HG03064 (cell line): ENCODE measurements at regions not wholly inside any gene's neighbourhood (a gene's known extent, or its start where the extent isn't known, plus 50 kb on each side); places are given as distances from the start of the nearest gene placed in this dataset.
"Not testable (repeated sequence)": the region's sequence is repeated elsewhere in the genome, so short reads cannot be mapped to it uniquely, and the experiment has no call there.

Experiments used
- ATAC-seq: cut with Tn5 transposase; IDR thresholded peaks from one replicate; pipeline ENCODE4 v1.9.1; 2021; ENCODE audit warnings: low read depth; ENCODE audit not compliant: unreplicated experiment

- no peak for ATAC-seq
These were observed 209.8 kb upstream of the SEMA3D start for GRCh38 chr7:85396676-85397075.

- no peak for ATAC-seq
These were observed 205.9 kb upstream of the SEMA3D start for GRCh38 chr7:85392789-85393188.

DNA sequence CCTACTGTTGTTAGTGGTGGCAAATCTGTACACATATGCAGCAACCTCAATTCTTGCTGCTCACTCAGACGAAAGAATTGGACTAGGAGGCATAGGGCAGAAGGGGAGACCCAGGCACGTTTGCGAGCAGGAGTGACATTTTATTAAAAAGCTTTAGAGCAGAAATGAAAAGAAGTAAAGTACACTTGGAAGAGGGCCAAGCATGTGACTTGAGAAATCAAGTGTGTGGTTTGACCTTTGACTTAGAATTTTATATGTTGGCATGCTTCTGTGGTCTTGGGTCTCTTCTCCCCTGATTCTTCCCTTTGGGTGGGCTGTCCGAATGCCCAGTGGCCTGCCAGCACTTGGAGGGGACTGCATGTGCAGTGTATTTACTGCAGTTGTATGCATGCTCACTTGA is 205.5 kb upstream of the SEMA3D start:
- no peak for ATAC-seq

DNA sequence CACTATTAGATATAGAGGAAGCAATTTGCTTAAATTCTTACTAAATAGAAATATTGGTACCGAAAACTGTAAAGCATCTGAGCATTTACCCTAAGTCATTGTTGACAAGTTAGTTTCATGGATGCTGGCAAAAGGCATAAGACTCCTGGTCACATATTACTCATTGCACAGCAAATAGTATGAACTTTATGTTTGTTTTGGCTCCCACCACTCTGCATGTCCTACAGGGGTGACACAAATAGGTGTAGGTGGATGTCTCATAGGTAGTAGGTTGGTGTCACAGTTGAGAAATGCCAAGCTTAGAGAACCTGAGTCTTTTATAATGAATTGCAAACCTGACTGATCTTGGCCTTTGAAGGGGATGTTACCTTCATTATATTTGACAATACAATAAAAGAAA is 199.6 kb upstream of the SEMA3D start:
- ATAC-seq, result no peak

DNA sequence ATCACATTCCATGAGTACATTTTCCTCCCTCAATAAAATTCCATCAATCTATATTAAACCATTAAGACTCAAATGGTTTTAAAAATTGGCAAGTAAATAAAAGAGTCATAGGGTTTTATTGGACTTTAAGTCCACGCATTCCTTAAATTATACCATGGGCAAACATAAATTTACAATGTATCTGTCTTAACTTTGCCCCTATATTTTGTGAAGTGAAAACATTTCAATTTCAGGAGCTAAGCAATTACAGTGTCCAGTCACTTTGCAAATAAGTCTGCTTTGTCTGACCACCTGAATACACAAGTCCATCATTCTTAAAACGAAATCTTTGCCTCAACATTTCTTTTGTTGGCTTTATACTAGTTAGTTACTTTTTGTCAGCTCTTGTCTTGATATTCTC is 197.5 kb upstream of the SEMA3D start:
- ATAC-seq, result no peak

DNA sequence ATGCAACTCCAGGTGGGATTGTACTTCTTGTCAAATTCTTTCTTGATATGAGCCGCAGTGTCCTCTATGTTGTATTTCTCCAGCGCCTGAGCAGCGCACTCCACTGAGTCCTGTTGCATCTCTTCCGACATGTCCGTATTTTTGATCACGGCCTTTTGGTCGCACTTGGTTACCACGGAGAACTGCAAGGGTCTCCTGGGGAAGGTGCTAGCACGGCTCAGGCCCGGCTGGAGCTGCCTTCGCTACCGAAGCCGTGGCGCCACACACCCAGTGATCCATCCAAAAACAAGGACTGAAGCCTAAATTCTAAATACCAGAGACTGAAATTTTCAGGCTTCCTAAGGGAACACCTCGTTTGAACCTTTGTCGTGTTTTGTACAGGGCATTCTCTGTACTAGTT is 194.4 kb upstream of the SEMA3D start:
- ATAC-seq, result no peak

GRCh38 chr7:85376589-85376988 is 189.7 kb upstream of the SEMA3D start:
- ATAC-seq, result no peak

GRCh38 chr7:85356916-85357315 is 170.1 kb upstream of the SEMA3D start:
- no peak for ATAC-seq

DNA sequence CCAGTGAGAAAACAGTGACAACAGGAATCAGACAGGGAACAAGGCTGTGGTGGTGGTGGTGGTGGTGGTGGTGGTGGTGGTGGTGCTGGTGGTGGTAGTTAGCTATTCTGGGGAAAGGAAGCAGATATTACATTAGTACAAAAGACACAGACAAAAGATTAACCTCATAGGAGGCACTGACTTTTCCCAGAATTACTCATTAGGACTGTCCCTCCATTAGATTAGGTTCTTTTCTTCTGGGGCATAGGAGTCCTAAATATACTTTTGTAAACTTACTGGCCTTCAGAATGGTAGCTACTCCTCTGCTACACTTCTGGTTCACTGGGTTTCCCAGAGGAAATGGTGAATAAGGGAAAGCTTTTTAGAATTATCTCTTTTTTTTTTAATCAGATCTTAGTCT is 156.6 kb upstream of the SEMA3D start:
- ATAC-seq, result peak; percentile 53

- ATAC-seq, result no peak
These were observed 155.9 kb upstream of the SEMA3D start for GRCh38 chr7:85342781-85343180.

- ATAC-seq, result no peak
These were observed 155.1 kb upstream of the SEMA3D start for GRCh38 chr7:85341973-85342372.

GRCh38 chr7:85341121-85341520 is 154.3 kb upstream of the SEMA3D start:
- ATAC-seq, result no peak

- no peak for ATAC-seq
These were observed 149.2 kb upstream of the SEMA3D start for GRCh38 chr7:85336086-85336485.

GRCh38 chr7:85335113-85335512 is 148.3 kb upstream of the SEMA3D start:
- not testable (repeated sequence) for ATAC-seq

DNA sequence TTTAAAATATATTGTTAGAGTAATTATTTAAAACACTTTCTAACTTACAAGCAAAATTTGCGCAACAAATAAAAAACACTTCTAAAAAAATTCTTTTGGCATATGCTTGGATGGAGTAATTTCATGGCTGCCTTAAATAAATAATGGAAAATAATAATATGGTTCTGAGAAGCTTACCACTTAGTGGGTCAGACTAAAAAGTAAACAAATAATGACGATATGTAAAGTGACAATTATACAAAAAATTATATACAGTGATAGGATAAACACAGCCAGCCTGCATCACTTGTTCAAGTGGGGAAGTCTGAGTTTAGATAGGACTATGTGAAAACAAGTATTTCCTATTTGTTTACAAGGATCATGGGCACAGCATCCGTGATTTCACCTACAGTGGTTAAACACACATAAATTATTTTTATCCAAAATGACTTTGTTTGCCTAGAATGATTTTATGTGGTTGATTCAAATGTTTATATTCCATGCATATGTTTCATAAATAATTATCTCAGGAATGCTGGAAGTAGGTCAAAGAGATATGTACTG is 141.7 kb upstream of the SEMA3D start:
- no peak for ATAC-seq

- ATAC-seq, result no peak
These were observed 137.4 kb upstream of the SEMA3D start for GRCh38 chr7:85324145-85324799.

DNA sequence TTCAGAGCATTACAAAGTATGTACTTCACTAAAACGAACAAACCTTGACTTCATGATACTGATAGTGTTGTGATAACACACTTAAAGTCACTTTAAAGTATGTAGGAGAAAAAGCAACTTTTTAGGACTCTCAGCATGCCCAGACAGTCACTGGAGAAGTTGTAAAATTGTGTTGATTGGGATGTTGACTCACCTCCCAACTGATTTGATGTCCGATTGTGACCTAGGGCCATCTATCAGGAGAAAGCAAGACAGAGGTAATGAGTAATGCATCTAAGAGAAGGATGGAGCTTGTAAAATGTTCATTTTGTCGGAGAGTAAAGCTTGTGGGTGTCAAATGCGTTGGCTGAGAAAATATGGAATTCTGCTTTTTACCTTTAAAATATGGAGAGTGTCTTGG is 135.4 kb upstream of the SEMA3D start:
- no peak for ATAC-seq

DNA sequence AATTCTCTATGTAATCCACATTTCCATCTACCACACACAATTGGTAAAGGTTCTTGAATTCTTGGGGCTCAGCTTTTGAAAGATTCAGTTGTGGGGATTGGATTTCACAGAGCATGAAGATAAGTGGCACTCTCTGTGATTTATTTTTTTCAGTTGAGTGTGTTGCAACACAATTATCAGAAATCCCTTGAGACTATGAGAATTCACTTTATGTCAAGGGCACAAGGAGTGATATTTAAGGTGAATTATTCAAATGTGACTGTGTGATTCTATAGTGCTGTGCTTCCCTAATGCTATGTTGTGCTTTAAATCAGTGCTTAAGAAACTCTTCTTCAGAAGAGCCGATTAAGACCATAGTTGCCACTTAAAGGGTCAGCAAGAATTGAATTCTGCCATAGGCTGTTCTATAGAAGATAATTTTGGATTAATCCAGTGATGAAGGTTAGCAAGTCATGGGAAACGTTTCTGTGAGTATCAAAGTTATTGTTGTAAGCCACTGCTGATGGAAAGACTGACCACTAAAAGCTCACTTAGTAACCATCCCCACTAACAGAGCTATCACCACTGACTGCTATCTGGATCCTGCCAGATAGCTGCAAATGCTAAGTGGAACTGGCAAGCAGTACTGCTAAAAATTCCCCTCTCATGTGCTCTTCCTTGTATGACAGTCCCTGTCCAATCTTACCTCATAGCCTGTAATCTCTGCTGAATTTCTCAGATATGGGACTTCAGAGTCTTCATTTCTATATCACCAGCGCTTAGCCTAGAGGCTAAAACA is 134.0 kb upstream of the SEMA3D start:
- ATAC-seq, result no peak

DNA sequence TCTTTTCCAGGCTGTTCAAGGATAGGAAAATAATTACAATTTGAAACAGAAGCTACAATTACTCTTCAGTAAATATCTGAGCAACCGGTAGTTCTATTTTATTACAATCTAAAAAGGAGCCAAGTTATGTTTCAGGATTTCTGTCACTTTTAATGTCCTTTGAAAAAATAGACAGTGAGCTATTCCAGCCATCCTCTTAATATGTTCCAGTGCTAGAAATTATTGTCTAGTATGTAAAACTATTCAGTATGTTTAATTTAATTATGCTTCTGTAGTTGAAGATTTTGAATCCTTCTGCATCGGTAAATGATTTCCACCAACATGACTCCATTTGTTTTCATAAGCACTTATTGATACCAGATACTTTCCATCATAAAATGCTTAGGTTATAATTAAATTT is 129.6 kb upstream of the SEMA3D start:
- no peak for ATAC-seq

- no peak for ATAC-seq
These were observed 123.4 kb upstream of the SEMA3D start for GRCh38 chr7:85310301-85310700.

- no peak for ATAC-seq
These were observed 119.3 kb upstream of the SEMA3D start for GRCh38 chr7:85306115-85306514.

- ATAC-seq, result no peak
These were observed 107.3 kb upstream of the SEMA3D start for GRCh38 chr7:85294176-85294575.
